ENCODE measurements at regions not wholly inside any gene's neighbourhood (a gene's known extent, or its start where the extent isn't known, plus 50 kb on each side); places are given as distances from the start of the nearest gene placed in this dataset.

GRCh38 chr2:174022431-174022830 is 57.3 kb upstream of the SP3 start:
- WGBS, 5 donors: 65 to 95% (median 83%) methylated on average over 4 of the region's 4 CpGs
- Histone ChIP-seq H3K4me1 (peaks cover 0 to 65% (median 22%) of the 10 kb centered on the region in 6 donors), H3K27ac (peak overlapping the region in 3 of 8 donors; percentile 88 to 95 (median 90)), H3K9me3 (no peaks in the 10 kb centered on the region), H3K36me3 (no peaks in the 10 kb centered on the region), H3K27me3 (replicated peaks in 1 of 7) (no peaks in the 10 kb centered on the region), H3K4me3 (no peak overlapping the region)
- no peak for DNase-seq
- TF ChIP-seq POLR2A (IDR thresholded peaks at IDR 0.05) (no peak), POLR2AphosphoS5 (IDR thresholded peaks at IDR 0.05) (no peak), CTCF (IDR thresholded peaks at IDR 0.05 in 8 of 11, conservative IDR thresholded peaks at IDR 0.05 in 3 of 11) (no peak)
- intact Hi-C loops (cut with DNase I; ENCODE audit: low total_unique reads): no loop called here

- peak overlapping the region in 1 of 8 donors; percentile 15 for H3K4me3 ChIP-seq
- no peak for TF ChIP-seq CTCF (IDR thresholded peaks at IDR 0.05 in 8 of 11, conservative IDR thresholded peaks at IDR 0.05 in 3 of 11)
- no peak for TF ChIP-seq POLR2A (IDR thresholded peaks at IDR 0.05)
- TF ChIP-seq POLR2AphosphoS5 (IDR thresholded peaks at IDR 0.05): no peak
- no peak for DNase-seq
- H3K9me3 ChIP-seq: no peaks in the 10 kb centered on the region
- no peaks in the 10 kb centered on the region for H3K27me3 ChIP-seq (replicated peaks in 1 of 7)
- H3K36me3 ChIP-seq: no peaks in the 10 kb centered on the region
- H3K4me1 ChIP-seq: peaks cover 0 to 55% (median 20%) of the 10 kb centered on the region in 6 donors
- WGBS, 5 donors: 61 to 70% (median 64%) methylated on average over 5 of the region's 5 CpGs
- H3K27ac ChIP-seq: peak overlapping the region in 6 of 8 donors; percentile 14 to 95 (median 50)
- intact Hi-C loops (cut with DNase I; ENCODE audit: low total_unique reads): no loop called here
These were observed 55.9 kb upstream of the SP3 start for GRCh38 chr2:174020926-174021662.

GRCh38 chr2:174020026-174020425 is 54.9 kb upstream of the SP3 start:
- DNase-seq: no peak
- H3K27ac ChIP-seq: no peak overlapping the region
- H3K4me1 ChIP-seq: peaks cover 0 to 44% (median 15%) of the 10 kb centered on the region in 6 donors
- WGBS, 5 donors: 72 to 93% (median 78%) methylated on average over 5 of the region's 5 CpGs
- TF ChIP-seq POLR2A (IDR thresholded peaks at IDR 0.05) (no peak), CTCF (IDR thresholded peaks at IDR 0.05 in 8 of 11, conservative IDR thresholded peaks at IDR 0.05 in 3 of 11) (no peak), POLR2AphosphoS5 (IDR thresholded peaks at IDR 0.05) (no peak)
- no peak overlapping the region for H3K4me3 ChIP-seq
- H3K27me3 ChIP-seq (replicated peaks in 1 of 7): no peaks in the 10 kb centered on the region
- intact Hi-C loops (cut with DNase I; ENCODE audit: low total_unique reads): no loop called here
- H3K9me3 ChIP-seq: no peaks in the 10 kb centered on the region
- no peaks in the 10 kb centered on the region for H3K36me3 ChIP-seq

GRCh38 chr2:174016447-174016846 is 51.3 kb upstream of the SP3 start:
- no peak for DNase-seq
- Histone ChIP-seq H3K27me3 (replicated peaks in 1 of 7) (peaks cover 0 to 9% (median 0%) of the 10 kb centered on the region in 7 donors), H3K4me3 (no peak overlapping the region), H3K36me3 (no peaks in the 10 kb centered on the region), H3K9me3 (no peaks in the 10 kb centered on the region), H3K27ac (no peak overlapping the region), H3K4me1 (peaks cover 0 to 41% (median 27%) of the 10 kb centered on the region in 6 donors)
- 90 to 95% (median 93%) methylated on average over 3 of the region's 3 CpGs for WGBS, 5 donors
- TF ChIP-seq CTCF (IDR thresholded peaks at IDR 0.05 in 8 of 11, conservative IDR thresholded peaks at IDR 0.05 in 3 of 11) (no peak), POLR2AphosphoS5 (IDR thresholded peaks at IDR 0.05) (no peak), POLR2A (IDR thresholded peaks at IDR 0.05) (no peak)
- intact Hi-C loops (cut with DNase I; ENCODE audit: low total_unique reads): no loop called here
